8988T (cell line): ENCODE measurements at regions not wholly inside any gene's neighbourhood (a gene's known extent, or its start where the extent isn't known, plus 50 kb on each side); places are given as distances from the start of the nearest gene placed in this dataset.

Experiments used
- DNase-seq: peaks from one replicate; pipeline ENCODE4 v3.0.0; 2011

- DNase-seq = no peak
Observed at GRCh38 chr4:158007566-158007965, 165.3 kb downstream of the GASK1B start.

- DNase-seq = no peak
Observed at GRCh38 chr4:158006990-158007389, 165.8 kb downstream of the GASK1B start.

- no peak for DNase-seq
Observed at GRCh38 chr4:158005021-158005420, 167.8 kb downstream of the GASK1B start.

GRCh38 chr4:158004101-158004500, 168.7 kb downstream of the GASK1B start:
- no peak for DNase-seq

- no peak for DNase-seq
Observed at GRCh38 chr4:158003212-158003611, 169.6 kb downstream of the GASK1B start.

- DNase-seq = no peak
Observed at GRCh38 chr4:158002173-158002572, 170.7 kb downstream of the GASK1B start.

- no peak for DNase-seq
Observed at GRCh38 chr4:158001756-158002155, 171.1 kb downstream of the GASK1B start.

GRCh38 chr4:157999723-158000122, 173.1 kb downstream of the GASK1B start:
- DNase-seq = no peak

- DNase-seq = no peak
Observed at GRCh38 chr4:157997296-157997695, 175.5 kb downstream of the GASK1B start.

- DNase-seq = no peak
Observed at GRCh38 chr4:157996061-157997028, 176.5 kb downstream of the GASK1B start.

- DNase-seq = no peak
Observed at GRCh38 chr4:157994863-157995262, 178.0 kb downstream of the GASK1B start.

GRCh38 chr4:157992948-157993839, 179.6 kb downstream of the GASK1B start:
- DNase-seq = no peak

- DNase-seq = no peak
Observed at GRCh38 chr4:157992038-157992705, 180.7 kb downstream of the GASK1B start.

GRCh38 chr4:157988641-157989040, 184.2 kb downstream of the GASK1B start:
- DNase-seq = no peak

GRCh38 chr4:157984285-157984911, 188.4 kb downstream of the GASK1B start:
- no peak for DNase-seq

- DNase-seq = no peak
Observed at GRCh38 chr4:157983300-157983699, 189.5 kb downstream of the GASK1B start.

GRCh38 chr4:157980158-157980557, 192.7 kb downstream of the GASK1B start:
- no peak for DNase-seq

GRCh38 chr4:157978680-157979361, 194.0 kb downstream of the GASK1B start:
- peak; percentile 4 for DNase-seq

- no peak for DNase-seq
Observed at GRCh38 chr4:157977086-157977485, 195.7 kb downstream of the GASK1B start.

- DNase-seq = no peak
Observed at GRCh38 chr4:157973297-157973696, 199.5 kb downstream of the GASK1B start.

- DNase-seq = no peak
Observed at GRCh38 chr4:157964463-157964862, 208.4 kb downstream of the GASK1B start.
